ENCODE measurements at regions not wholly inside any gene's neighbourhood (a gene's known extent, or its start where the extent isn't known, plus 50 kb on each side); places are given as distances from the start of the nearest gene placed in this dataset.

- ChIA-PET POLR2A (no interaction called here), CTCF (no interaction called here)
- no peak for DNase-seq
- 97% methylated on average over 7 of the region's 8 CpGs for WGBS (ENCODE audit: insufficient coverage)
- Histone ChIP-seq H3K27me3 (replicated peaks in 2 of 5; ENCODE audit: control insufficient read depth in 4 of 5, insufficient read depth in 5 of 5, low read length in 4 of 5) (no peaks in the 10 kb centered on the region), H3K4me3 (ENCODE audit: control insufficient read depth in 1 of 7, extremely low read depth in 1 of 7, insufficient read depth in 4 of 7, low read depth in 2 of 7, low read length in 6 of 7) (no peak overlapping the region), H3K36me3 (ENCODE audit: control insufficient read depth in 4 of 4, insufficient read depth in 4 of 4, low read length in 3 of 4) (no peaks in the 10 kb centered on the region), H3K4me1 (ENCODE audit: control extremely low read depth in 1 of 4, control insufficient read depth in 4 of 4, insufficient read depth in 4 of 4, low read length in 3 of 4) (no peaks in the 10 kb centered on the region), H3K27ac (ENCODE audit: insufficient read depth in 1 of 2, low read depth in 1 of 2, low read length in 2 of 2, poor library complexity in 1 of 2, severe bottlenecking in 2 of 2) (no peak overlapping the region), H3K9me3 (ENCODE audit: control extremely low read depth in 1 of 5, control insufficient read depth in 4 of 5, insufficient read depth in 2 of 5, low read depth in 1 of 5, low read length in 4 of 5) (peaks cover 0 to 6% (median 0%) of the 10 kb centered on the region in 5 experiments)
Measured at GRCh38 chr12:128123096-128123495, 143.9 kb upstream of the TMEM132C start.

GRCh38 chr12:128131955-128132354, 135.0 kb upstream of the TMEM132C start:
- no peaks in the 10 kb centered on the region for H3K27me3 ChIP-seq (replicated peaks in 2 of 5; ENCODE audit: control insufficient read depth in 4 of 5, insufficient read depth in 5 of 5, low read length in 4 of 5)
- no CpG with 5 or more reads among the region's 4 CpGs for WGBS (ENCODE audit: insufficient coverage)
- H3K36me3 ChIP-seq (ENCODE audit: control insufficient read depth in 4 of 4, insufficient read depth in 4 of 4, low read length in 3 of 4) = no peaks in the 10 kb centered on the region
- H3K4me1 ChIP-seq (ENCODE audit: control extremely low read depth in 1 of 4, control insufficient read depth in 4 of 4, insufficient read depth in 4 of 4, low read length in 3 of 4) = no peaks in the 10 kb centered on the region
- H3K4me3 ChIP-seq (ENCODE audit: control insufficient read depth in 1 of 7, extremely low read depth in 1 of 7, insufficient read depth in 4 of 7, low read depth in 2 of 7, low read length in 6 of 7) = no peak overlapping the region
- ChIA-PET CTCF (no interaction called here), POLR2A (no interaction called here)
- no peak overlapping the region for H3K27ac ChIP-seq (ENCODE audit: insufficient read depth in 1 of 2, low read depth in 1 of 2, low read length in 2 of 2, poor library complexity in 1 of 2, severe bottlenecking in 2 of 2)
- H3K9me3 ChIP-seq (ENCODE audit: control extremely low read depth in 1 of 5, control insufficient read depth in 4 of 5, insufficient read depth in 2 of 5, low read depth in 1 of 5, low read length in 4 of 5) = no peaks in the 10 kb centered on the region
- DNase-seq = no peak

- no peak for DNase-seq
- Histone ChIP-seq H3K27ac (ENCODE audit: insufficient read depth in 1 of 2, low read depth in 1 of 2, low read length in 2 of 2, poor library complexity in 1 of 2, severe bottlenecking in 2 of 2) (no peak overlapping the region), H3K36me3 (ENCODE audit: control insufficient read depth in 4 of 4, insufficient read depth in 4 of 4, low read length in 3 of 4) (no peaks in the 10 kb centered on the region), H3K9me3 (ENCODE audit: control extremely low read depth in 1 of 5, control insufficient read depth in 4 of 5, insufficient read depth in 2 of 5, low read depth in 1 of 5, low read length in 4 of 5) (no peaks in the 10 kb centered on the region), H3K4me1 (ENCODE audit: control extremely low read depth in 1 of 4, control insufficient read depth in 4 of 4, insufficient read depth in 4 of 4, low read length in 3 of 4) (no peaks in the 10 kb centered on the region), H3K4me3 (ENCODE audit: control insufficient read depth in 1 of 7, extremely low read depth in 1 of 7, insufficient read depth in 4 of 7, low read depth in 2 of 7, low read length in 6 of 7) (no peak overlapping the region), H3K27me3 (replicated peaks in 2 of 5; ENCODE audit: control insufficient read depth in 4 of 5, insufficient read depth in 5 of 5, low read length in 4 of 5) (no peaks in the 10 kb centered on the region)
- WGBS (ENCODE audit: insufficient coverage) = 100% methylated on average over 5 of the region's 7 CpGs
- ChIA-PET CTCF (no interaction called here), POLR2A (no interaction called here)
Measured at GRCh38 chr12:128133321-128134073, 133.5 kb upstream of the TMEM132C start.

- Histone ChIP-seq H3K4me1 (ENCODE audit: control extremely low read depth in 1 of 4, control insufficient read depth in 4 of 4, insufficient read depth in 4 of 4, low read length in 3 of 4) (no peaks in the 10 kb centered on the region), H3K9me3 (ENCODE audit: control extremely low read depth in 1 of 5, control insufficient read depth in 4 of 5, insufficient read depth in 2 of 5, low read depth in 1 of 5, low read length in 4 of 5) (no peaks in the 10 kb centered on the region), H3K36me3 (ENCODE audit: control insufficient read depth in 4 of 4, insufficient read depth in 4 of 4, low read length in 3 of 4) (no peaks in the 10 kb centered on the region), H3K27ac (ENCODE audit: insufficient read depth in 1 of 2, low read depth in 1 of 2, low read length in 2 of 2, poor library complexity in 1 of 2, severe bottlenecking in 2 of 2) (no peak overlapping the region), H3K4me3 (ENCODE audit: control insufficient read depth in 1 of 7, extremely low read depth in 1 of 7, insufficient read depth in 4 of 7, low read depth in 2 of 7, low read length in 6 of 7) (no peak overlapping the region), H3K27me3 (replicated peaks in 2 of 5; ENCODE audit: control insufficient read depth in 4 of 5, insufficient read depth in 5 of 5, low read length in 4 of 5) (no peaks in the 10 kb centered on the region)
- POLR2A ChIA-PET = no interaction called here
- WGBS (ENCODE audit: insufficient coverage) = no CpG with 5 or more reads among the region's 6 CpGs
- CTCF ChIA-PET = interaction anchor here (1.5 to 1.7 kb wide), 2 partner anchors 9 to 15 kb away, joined by 3 read pairs; no protein-coding TSS in a partner anchor
- no peak for DNase-seq
Measured at GRCh38 chr12:128137140-128137539, 129.8 kb upstream of the TMEM132C start.

GRCh38 chr12:128138125-128138524, 128.8 kb upstream of the TMEM132C start:
- Histone ChIP-seq H3K27me3 (replicated peaks in 2 of 5; ENCODE audit: control insufficient read depth in 4 of 5, insufficient read depth in 5 of 5, low read length in 4 of 5) (no peaks in the 10 kb centered on the region), H3K4me1 (ENCODE audit: control extremely low read depth in 1 of 4, control insufficient read depth in 4 of 4, insufficient read depth in 4 of 4, low read length in 3 of 4) (no peaks in the 10 kb centered on the region), H3K9me3 (ENCODE audit: control extremely low read depth in 1 of 5, control insufficient read depth in 4 of 5, insufficient read depth in 2 of 5, low read depth in 1 of 5, low read length in 4 of 5) (no peaks in the 10 kb centered on the region), H3K36me3 (ENCODE audit: control insufficient read depth in 4 of 4, insufficient read depth in 4 of 4, low read length in 3 of 4) (no peaks in the 10 kb centered on the region), H3K27ac (ENCODE audit: insufficient read depth in 1 of 2, low read depth in 1 of 2, low read length in 2 of 2, poor library complexity in 1 of 2, severe bottlenecking in 2 of 2) (no peak overlapping the region), H3K4me3 (ENCODE audit: control insufficient read depth in 1 of 7, extremely low read depth in 1 of 7, insufficient read depth in 4 of 7, low read depth in 2 of 7, low read length in 6 of 7) (no peak overlapping the region)
- ChIA-PET CTCF (interaction anchor here (1.5 to 1.7 kb wide), 2 partner anchors 10 to 14 kb away, joined by 3 read pairs; no protein-coding TSS in a partner anchor), POLR2A (no interaction called here)
- DNase-seq = no peak
- no CpG with 5 or more reads among the region's 1 CpG for WGBS (ENCODE audit: insufficient coverage)

GRCh38 chr12:128140551-128140950, 126.4 kb upstream of the TMEM132C start:
- H3K4me3 ChIP-seq (ENCODE audit: control insufficient read depth in 1 of 7, extremely low read depth in 1 of 7, insufficient read depth in 4 of 7, low read depth in 2 of 7, low read length in 6 of 7) = no peak overlapping the region
- no peak overlapping the region for H3K27ac ChIP-seq (ENCODE audit: insufficient read depth in 1 of 2, low read depth in 1 of 2, low read length in 2 of 2, poor library complexity in 1 of 2, severe bottlenecking in 2 of 2)
- ChIA-PET POLR2A (no interaction called here), CTCF (no interaction called here)
- DNase-seq = no peak
- H3K36me3 ChIP-seq (ENCODE audit: control insufficient read depth in 4 of 4, insufficient read depth in 4 of 4, low read length in 3 of 4) = no peaks in the 10 kb centered on the region
- 83% methylated on average over 3 of the region's 4 CpGs for WGBS (ENCODE audit: insufficient coverage)
- H3K9me3 ChIP-seq (ENCODE audit: control extremely low read depth in 1 of 5, control insufficient read depth in 4 of 5, insufficient read depth in 2 of 5, low read depth in 1 of 5, low read length in 4 of 5) = peaks cover 0 to 2% (median 0%) of the 10 kb centered on the region in 5 experiments
- no peaks in the 10 kb centered on the region for H3K27me3 ChIP-seq (replicated peaks in 2 of 5; ENCODE audit: control insufficient read depth in 4 of 5, insufficient read depth in 5 of 5, low read length in 4 of 5)
- H3K4me1 ChIP-seq (ENCODE audit: control extremely low read depth in 1 of 4, control insufficient read depth in 4 of 4, insufficient read depth in 4 of 4, low read length in 3 of 4) = no peaks in the 10 kb centered on the region

GRCh38 chr12:128150961-128151360, 116.0 kb upstream of the TMEM132C start:
- H3K4me1 ChIP-seq (ENCODE audit: control extremely low read depth in 1 of 4, control insufficient read depth in 4 of 4, insufficient read depth in 4 of 4, low read length in 3 of 4) = no peaks in the 10 kb centered on the region
- no peaks in the 10 kb centered on the region for H3K27me3 ChIP-seq (replicated peaks in 2 of 5; ENCODE audit: control insufficient read depth in 4 of 5, insufficient read depth in 5 of 5, low read length in 4 of 5)
- H3K9me3 ChIP-seq (ENCODE audit: control extremely low read depth in 1 of 5, control insufficient read depth in 4 of 5, insufficient read depth in 2 of 5, low read depth in 1 of 5, low read length in 4 of 5) = no peaks in the 10 kb centered on the region
- H3K36me3 ChIP-seq (ENCODE audit: control insufficient read depth in 4 of 4, insufficient read depth in 4 of 4, low read length in 3 of 4) = no peaks in the 10 kb centered on the region
- 91% methylated on average over 4 of the region's 5 CpGs for WGBS (ENCODE audit: insufficient coverage)
- CTCF ChIA-PET = no interaction called here
- POLR2A ChIA-PET = no interaction called here
- DNase-seq = no peak
- H3K4me3 ChIP-seq (ENCODE audit: control insufficient read depth in 1 of 7, extremely low read depth in 1 of 7, insufficient read depth in 4 of 7, low read depth in 2 of 7, low read length in 6 of 7) = no peak overlapping the region
- no peak overlapping the region for H3K27ac ChIP-seq (ENCODE audit: insufficient read depth in 1 of 2, low read depth in 1 of 2, low read length in 2 of 2, poor library complexity in 1 of 2, severe bottlenecking in 2 of 2)

All from common myeloid progenitor, CD34-positive (primary cell).